Mucosa of stomach (tissue), 1 donor: ENCODE measurements at regions not wholly inside any gene's neighbourhood (a gene's known extent, or its start where the extent isn't known, plus 50 kb on each side); places are given as distances from the start of the nearest gene placed in this dataset.

ENCODE experiments used
- H3K27me3 ChIP-seq: one replicate; pipeline ENCODE4 v1.7.0; 2013; ENCODE audit warnings: mild to moderate bottlenecking, low read length; ENCODE audit not compliant: control insufficient read depth, insufficient read depth
- H3K36me3 ChIP-seq: one replicate; pipeline ENCODE4 v1.7.0; 2013; ENCODE audit warnings: low read length; ENCODE audit not compliant: control insufficient read depth, insufficient read depth
- H3K4me1 ChIP-seq: one replicate; pipeline ENCODE4 v1.7.0; 2013; ENCODE audit warnings: mild to moderate bottlenecking, low read length; ENCODE audit not compliant: control insufficient read depth, insufficient read depth
- H3K4me3 ChIP-seq: one replicate; pipeline ENCODE4 v1.7.0; 2013; ENCODE audit warnings: low read length
- H3K9ac ChIP-seq: one replicate; pipeline ENCODE4 v1.7.0; 2013; ENCODE audit warnings: mild to moderate bottlenecking, low read length, moderate library complexity
- H3K9me3 ChIP-seq: one replicate; pipeline ENCODE4 v1.7.0; 2013; ENCODE audit warnings: mild to moderate bottlenecking, low read length, moderate library complexity; ENCODE audit not compliant: control insufficient read depth
- donor health status: Pancreatic carcinoma.

GRCh38 chr3:25143356-25144025, 284.6 kb upstream of the RARB start:
- H3K27me3 ChIP-seq: no peaks in the 10 kb centered on the region
- H3K9ac ChIP-seq: no peak overlapping the region
- H3K4me3 ChIP-seq: no peak overlapping the region
- no peaks in the 10 kb centered on the region for H3K4me1 ChIP-seq
- H3K9me3 ChIP-seq: no peaks in the 10 kb centered on the region
- H3K36me3 ChIP-seq: no peaks in the 10 kb centered on the region

DNA sequence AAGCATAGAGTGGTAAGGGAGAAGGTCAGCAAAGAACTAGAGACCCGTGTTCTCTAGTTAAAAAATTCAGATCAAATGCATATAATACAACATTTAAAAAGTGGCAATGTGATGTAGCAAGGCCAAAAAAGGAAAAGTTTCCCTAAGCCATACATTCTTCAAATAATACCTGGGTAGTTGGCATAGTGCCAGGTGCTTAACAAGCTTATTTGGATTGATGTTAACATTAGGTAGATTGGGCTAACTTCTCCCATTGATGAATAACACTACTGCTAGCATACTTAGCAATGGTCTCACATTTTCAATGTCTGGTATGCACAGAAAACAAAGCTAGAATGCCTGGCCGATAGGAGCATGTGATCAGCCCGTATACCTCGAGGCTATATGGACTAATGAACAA, 283.6 kb upstream of the RARB start:
- H3K27me3 ChIP-seq: no peaks in the 10 kb centered on the region
- no peaks in the 10 kb centered on the region for H3K9me3 ChIP-seq
- H3K36me3 ChIP-seq: no peaks in the 10 kb centered on the region
- H3K4me3 ChIP-seq: no peak overlapping the region
- no peak overlapping the region for H3K9ac ChIP-seq
- no peaks in the 10 kb centered on the region for H3K4me1 ChIP-seq

- H3K4me1 ChIP-seq: no peaks in the 10 kb centered on the region
- H3K4me3 ChIP-seq: no peak overlapping the region
- no peaks in the 10 kb centered on the region for H3K27me3 ChIP-seq
- no peaks in the 10 kb centered on the region for H3K36me3 ChIP-seq
- H3K9me3 ChIP-seq: no peaks in the 10 kb centered on the region
- H3K9ac ChIP-seq: no peak overlapping the region
Observed at GRCh38 chr3:25145176-25145575, 282.9 kb upstream of the RARB start.

DNA sequence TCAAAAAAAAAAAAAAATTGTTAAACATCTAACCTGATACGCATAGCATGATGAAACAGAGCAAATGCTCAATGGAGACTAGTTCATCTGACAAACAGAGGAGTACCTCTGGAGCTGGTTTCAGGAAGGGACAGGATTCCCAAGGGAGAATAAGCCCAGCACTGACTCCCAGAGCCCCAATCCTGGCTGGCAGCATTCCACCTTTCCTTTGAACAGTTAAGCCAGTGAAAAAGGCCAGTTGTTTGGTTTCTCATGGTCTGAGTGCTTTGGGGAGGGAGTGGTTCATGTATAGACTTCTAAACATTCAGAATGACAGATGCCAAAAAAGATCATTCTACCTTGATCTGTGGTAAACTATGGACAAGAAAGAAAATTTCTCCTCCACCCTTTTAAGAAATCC, 277.9 kb upstream of the RARB start:
- no peaks in the 10 kb centered on the region for H3K27me3 ChIP-seq
- no peak overlapping the region for H3K9ac ChIP-seq
- H3K36me3 ChIP-seq: no peaks in the 10 kb centered on the region
- no peaks in the 10 kb centered on the region for H3K9me3 ChIP-seq
- no peak overlapping the region for H3K4me3 ChIP-seq
- no peaks in the 10 kb centered on the region for H3K4me1 ChIP-seq

DNA sequence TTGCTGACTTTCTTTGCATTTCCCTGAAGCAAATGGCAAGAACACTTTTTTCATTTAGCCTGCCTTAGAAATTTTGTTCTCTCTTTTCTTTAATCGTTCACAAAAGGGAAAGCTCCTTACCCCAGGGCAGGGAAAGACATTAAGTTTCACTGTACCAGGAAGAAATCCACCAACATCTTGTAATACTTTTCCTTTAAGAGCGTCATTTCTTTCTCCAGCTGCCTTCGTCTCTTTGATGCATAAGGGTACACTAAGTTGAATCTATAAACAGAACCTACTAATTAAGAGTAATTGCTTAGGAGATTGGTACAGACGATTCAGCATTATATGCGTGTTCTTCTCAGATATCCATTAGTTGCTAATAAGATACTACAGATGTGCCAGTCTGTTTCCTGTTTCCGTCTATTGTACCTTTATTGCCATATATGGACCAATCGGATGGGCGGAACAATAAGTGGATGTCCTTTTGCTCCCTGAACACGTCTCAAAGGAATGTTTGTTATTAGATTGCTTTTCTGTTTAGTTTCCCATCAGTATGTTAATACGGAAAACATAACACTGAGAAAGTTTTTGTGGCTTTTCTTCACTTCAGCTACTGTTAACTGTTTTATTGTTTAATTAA, 276.7 kb upstream of the RARB start:
- Histone ChIP-seq H3K9ac (no peak overlapping the region), H3K4me3 (no peak overlapping the region)

DNA sequence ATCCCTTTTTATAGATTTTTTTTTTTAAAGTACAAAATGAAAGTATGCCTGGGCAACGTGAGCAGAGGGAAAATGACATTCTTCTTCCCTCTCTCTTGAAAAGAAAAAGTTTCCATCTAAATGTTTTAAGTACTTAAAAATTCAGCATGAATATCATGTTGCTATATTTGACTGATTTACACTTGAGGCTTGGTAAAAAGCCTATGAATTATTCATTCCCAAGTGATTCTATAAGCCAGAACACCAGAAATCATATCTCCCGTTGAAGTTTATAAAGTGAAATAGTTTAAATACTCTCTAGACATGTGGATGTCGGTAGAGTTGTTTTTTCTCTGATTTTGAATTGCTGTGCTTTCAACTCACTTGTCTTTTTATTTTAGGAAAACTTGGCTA, 276.2 kb upstream of the RARB start:
- no peak overlapping the region for H3K4me3 ChIP-seq
- no peaks in the 10 kb centered on the region for H3K4me1 ChIP-seq
- H3K9me3 ChIP-seq: no peaks in the 10 kb centered on the region
- H3K9ac ChIP-seq: no peak overlapping the region
- H3K36me3 ChIP-seq: no peaks in the 10 kb centered on the region
- no peaks in the 10 kb centered on the region for H3K27me3 ChIP-seq

More for the DNA sequence above, 276.7 kb upstream of the RARB start:
- Histone ChIP-seq H3K36me3 (no peaks in the 10 kb centered on the region), H3K27me3 (no peaks in the 10 kb centered on the region), H3K4me1 (no peaks in the 10 kb centered on the region), H3K9me3 (no peaks in the 10 kb centered on the region)

GRCh38 chr3:25153136-25153535, 274.9 kb upstream of the RARB start:
- H3K4me3 ChIP-seq: no peak overlapping the region

GRCh38 chr3:25153561-25153960, 274.5 kb upstream of the RARB start:
- Histone ChIP-seq H3K9ac (no peak overlapping the region), H3K36me3 (no peaks in the 10 kb centered on the region), H3K27me3 (no peaks in the 10 kb centered on the region), H3K4me1 (no peaks in the 10 kb centered on the region), H3K4me3 (no peak overlapping the region), H3K9me3 (no peaks in the 10 kb centered on the region)

More at GRCh38 chr3:25153136-25153535, 274.9 kb upstream of the RARB start:
- no peaks in the 10 kb centered on the region for H3K27me3 ChIP-seq
- H3K9me3 ChIP-seq: no peaks in the 10 kb centered on the region
- no peaks in the 10 kb centered on the region for H3K36me3 ChIP-seq
- H3K9ac ChIP-seq: no peak overlapping the region
- no peaks in the 10 kb centered on the region for H3K4me1 ChIP-seq

GRCh38 chr3:25155652-25156471, 272.2 kb upstream of the RARB start:
- Histone ChIP-seq H3K36me3 (no peaks in the 10 kb centered on the region), H3K27me3 (no peaks in the 10 kb centered on the region), H3K4me3 (no peak overlapping the region), H3K9ac (no peak overlapping the region), H3K9me3 (no peaks in the 10 kb centered on the region), H3K4me1 (no peaks in the 10 kb centered on the region)

GRCh38 chr3:25156626-25157025, 271.4 kb upstream of the RARB start:
- Histone ChIP-seq H3K4me3 (no peak overlapping the region), H3K9me3 (no peaks in the 10 kb centered on the region), H3K36me3 (no peaks in the 10 kb centered on the region), H3K9ac (no peak overlapping the region), H3K4me1 (no peaks in the 10 kb centered on the region), H3K27me3 (no peaks in the 10 kb centered on the region)

- Histone ChIP-seq H3K4me1 (no peaks in the 10 kb centered on the region), H3K9me3 (no peaks in the 10 kb centered on the region), H3K27me3 (no peaks in the 10 kb centered on the region), H3K36me3 (no peaks in the 10 kb centered on the region), H3K4me3 (no peak overlapping the region), H3K9ac (no peak overlapping the region)
Observed at GRCh38 chr3:25165306-25165705, 262.8 kb upstream of the RARB start.

- no peaks in the 10 kb centered on the region for H3K36me3 ChIP-seq
Observed at GRCh38 chr3:25166016-25166415, 262.0 kb upstream of the RARB start.

More at GRCh38 chr3:25166016-25166415, 262.0 kb upstream of the RARB start:
- Histone ChIP-seq H3K27me3 (no peaks in the 10 kb centered on the region), H3K9ac (no peak overlapping the region), H3K4me1 (no peaks in the 10 kb centered on the region), H3K9me3 (no peaks in the 10 kb centered on the region), H3K4me3 (no peak overlapping the region)
